HEK293 (cell line): ENCODE measurements at regions not wholly inside any gene's neighbourhood (a gene's known extent, or its start where the extent isn't known, plus 50 kb on each side); places are given as distances from the start of the nearest gene placed in this dataset.

ENCODE experiments used
- CTCF ChIA-PET: fragments of 350-600 bp; formaldehyde crosslinking; extraction: SDS; loops from one replicate; lab custom pipeline; 2021; ENCODE audit warnings: antibody characterized with exemption; lab: Yijun Ruan, JAX
- POLR2A ChIA-PET: fragments of 300-600 bp; formaldehyde crosslinking; extraction: SDS; loops from one replicate; lab custom pipeline; 2020; ENCODE audit warnings: antibody characterized with exemption, inconsistent platforms; lab: Yijun Ruan, JAX
- H3K27ac ChIP-seq: fragments of 200-500 bp; sonication (Bioruptor generic); 2 replicates; pipeline ENCODE4 v1.5.1; 2014; ENCODE audit warnings: low read depth, low read length, control low read depth, inconsistent platforms; ENCODE audit errors: extremely low read depth
- H3K36me3 ChIP-seq, 2 experiments: fragments of 200-500 bp in 1 of 2; sonication (Bioruptor generic) in 1 of 2; 1 replicate in 1 of 2; 2 replicates in 1 of 2; pipeline ENCODE4 v1.5.1; 2014 to 2017; ENCODE audit warnings: inconsistent platforms in 2 of 2, low read length in 2 of 2; ENCODE audit not compliant: control insufficient read depth in 2 of 2, insufficient read depth in 1 of 2
- H3K4me1 ChIP-seq: fragments of 200-500 bp; sonication (Bioruptor generic); 2 replicates; pipeline ENCODE4 v1.5.1; 2014; ENCODE audit warnings: mild to moderate bottlenecking, low read length, inconsistent platforms; ENCODE audit not compliant: control insufficient read depth, insufficient read depth
- H3K4me3 ChIP-seq: 2 replicates; pipeline ENCODE4 v1.5.1; 2011; ENCODE audit warnings: low read depth, mild to moderate bottlenecking, control low read depth, low read length, moderate library complexity
- H3K9me3 ChIP-seq: fragments of 200-500 bp; sonication (Bioruptor generic); 2 replicates; pipeline ENCODE4 v1.5.1; 2014; ENCODE audit warnings: low read depth, low read length, inconsistent platforms; ENCODE audit not compliant: control insufficient read depth, insufficient read depth
- GFI1B ChIP-seq: fragments of 450-650 bp; formaldehyde crosslinking; IDR thresholded peaks from 2 replicates; pipeline ENCODE4 v1.5.1; 2016; ENCODE audit warnings: missing biosample characterization, missing genetic modification characterization
- HOXD13 ChIP-seq: sonication (generic); formaldehyde crosslinking; IDR thresholded peaks from 2 replicates; pipeline ENCODE4 v1.8.0; 2022; ENCODE audit warnings: missing genetic modification reagents, borderline replicate concordance
- REST ChIP-seq: fragments of 450-650 bp; formaldehyde crosslinking; IDR thresholded peaks from 2 replicates; pipeline ENCODE4 v1.5.1; 2016; ENCODE audit warnings: missing biosample characterization, missing genetic modification characterization
- ZBTB26 ChIP-seq: fragments of 450-650 bp; formaldehyde crosslinking; optimal IDR thresholded peaks from 2 replicates; pipeline ENCODE3; 2016; ENCODE audit warnings: missing biosample characterization, mild to moderate bottlenecking, missing genetic modification characterization
- ZBTB8A ChIP-seq: fragments of 450-650 bp; formaldehyde crosslinking; IDR thresholded peaks from 2 replicates; pipeline ENCODE4 v1.5.1; 2016; ENCODE audit warnings: missing biosample characterization, missing genetic modification characterization
- ZFP69B ChIP-seq: fragments of 450-650 bp; formaldehyde crosslinking; IDR thresholded peaks from 2 replicates; pipeline ENCODE4 v1.5.1; 2016; ENCODE audit warnings: missing biosample characterization, missing genetic modification characterization
- ZNF140 ChIP-seq: fragments of 450-650 bp; formaldehyde crosslinking; IDR thresholded peaks from 2 replicates; pipeline ENCODE4 v1.5.1; 2016; ENCODE audit warnings: missing biosample characterization, missing genetic modification characterization
- ZNF155 ChIP-seq: fragments of 450-650 bp; formaldehyde crosslinking; IDR thresholded peaks from 2 replicates; pipeline ENCODE4 v1.5.1; 2016; ENCODE audit warnings: missing biosample characterization, missing genetic modification characterization
- ZNF174 ChIP-seq: fragments of 450-650 bp; formaldehyde crosslinking; IDR thresholded peaks from 2 replicates; pipeline ENCODE4 v1.5.0; 2017; ENCODE audit warnings: missing biosample characterization, mild to moderate bottlenecking, missing genetic modification characterization
- ZNF391 ChIP-seq: fragments of 450-650 bp; formaldehyde crosslinking; IDR thresholded peaks from 2 replicates; pipeline ENCODE4 v1.5.1; 2016; ENCODE audit warnings: low read depth, missing biosample characterization, missing genetic modification characterization, borderline replicate concordance
- ZNF530 ChIP-seq: fragments of 450-650 bp; formaldehyde crosslinking; IDR thresholded peaks from 2 replicates; pipeline ENCODE4 v1.5.1; 2016; ENCODE audit warnings: low read depth, missing biosample characterization, missing genetic modification characterization
- ZNF560 ChIP-seq: fragments of 450-650 bp; formaldehyde crosslinking; IDR thresholded peaks from 2 replicates; pipeline ENCODE4 v1.5.1; 2017; ENCODE audit warnings: missing biosample characterization, missing genetic modification characterization, borderline replicate concordance
- ZNF571 ChIP-seq: fragments of 450-650 bp; formaldehyde crosslinking; IDR thresholded peaks from 2 replicates; pipeline ENCODE4 v1.5.0; 2017; ENCODE audit warnings: missing biosample characterization, missing genetic modification characterization
- ZNF629 ChIP-seq: fragments of 450-650 bp; formaldehyde crosslinking; IDR thresholded peaks from 2 replicates; pipeline ENCODE4 v1.5.1; 2017; ENCODE audit warnings: missing biosample characterization, missing genetic modification characterization
- ZNF660 ChIP-seq: fragments of 450-650 bp; IDR thresholded peaks from 2 replicates; pipeline ENCODE4 v1.5.1; 2018; ENCODE audit warnings: missing biosample characterization, mild to moderate bottlenecking, missing genetic modification characterization
- ZNF664 ChIP-seq: fragments of 450-650 bp; formaldehyde crosslinking; IDR thresholded peaks from 2 replicates; pipeline ENCODE4 v1.5.1; 2016; ENCODE audit warnings: missing biosample characterization, missing genetic modification characterization
- ZNF692 ChIP-seq: fragments of 450-650 bp; formaldehyde crosslinking; IDR thresholded peaks from 2 replicates; pipeline ENCODE4 v1.5.1; 2016; ENCODE audit warnings: missing biosample characterization, missing genetic modification characterization
- ZNF704 ChIP-seq: fragments of 450-650 bp; formaldehyde crosslinking; IDR thresholded peaks from 2 replicates; pipeline ENCODE4 v1.5.1; 2016; ENCODE audit warnings: missing biosample characterization, missing genetic modification characterization
- ZNF792 ChIP-seq: fragments of 450-650 bp; formaldehyde crosslinking; IDR thresholded peaks from 2 replicates; pipeline ENCODE4 v1.5.1; 2016; ENCODE audit warnings: missing biosample characterization, missing genetic modification characterization

- no peak for TF ChIP-seq REST
- no peak for TF ChIP-seq ZNF629
- ChIA-PET POLR2A (no interaction called here), CTCF (interaction anchor here (1.1 kb wide), 1 partner anchor 290 kb away, joined by 5 read pairs; no protein-coding TSS in a partner anchor)
- H3K4me3 ChIP-seq = no peak overlapping the region
- H3K9me3 ChIP-seq = no peaks in the 10 kb centered on the region
- H3K36me3 ChIP-seq = no peaks in the 10 kb centered on the region
- no peaks in the 10 kb centered on the region for H3K4me1 ChIP-seq
- no peak overlapping the region for H3K27ac ChIP-seq
Observed at GRCh38 chr17:5711344-5711743, 127.0 kb upstream of the NLRP1 start.

GRCh38 chr17:5714993-5715392 is 130.7 kb upstream of the NLRP1 start:
- ChIA-PET CTCF (interaction anchor here (1.2 kb wide), 1 partner anchor 8 kb away, joined by 4 read pairs; no protein-coding TSS in a partner anchor), POLR2A (no interaction called here)
- Histone ChIP-seq H3K4me1 (no peaks in the 10 kb centered on the region), H3K36me3 (no peaks in the 10 kb centered on the region), H3K27ac (no peak overlapping the region), H3K4me3 (no peak overlapping the region), H3K9me3 (no peaks in the 10 kb centered on the region)
- no peak for TF ChIP-seq HOXD13 (CRISPR knock-in tag)
- TF ChIP-seq ZNF155 (tag by site-specific recombination) = no peak
- no peak for TF ChIP-seq ZNF664 (tag by site-specific recombination)
- TF ChIP-seq ZNF174 = no peak
- TF ChIP-seq ZNF704 (tag by site-specific recombination) = no peak
- TF ChIP-seq ZNF391 (tag by site-specific recombination) = no peak
- no peak for TF ChIP-seq ZNF792
- TF ChIP-seq ZBTB26 (tag by site-specific recombination) = no peak
- TF ChIP-seq ZNF571 (tag by site-specific recombination) = no peak
- no peak for TF ChIP-seq ZNF530 (tag by site-specific recombination)
- no peak for TF ChIP-seq ZNF660 (tag by site-specific recombination)
- no peak for TF ChIP-seq ZNF560 (tag by site-specific recombination)
- no peak for TF ChIP-seq ZNF140 (tag by site-specific recombination)
- TF ChIP-seq ZFP69B (tag by site-specific recombination) = no peak
- TF ChIP-seq ZBTB8A (tag by site-specific recombination) = no peak
- TF ChIP-seq ZNF692 = no peak
- TF ChIP-seq GFI1B (tag by site-specific recombination) = no peak
